HG03571 (cell line): ENCODE measurements at regions not wholly inside any gene's neighbourhood (a gene's known extent, or its start where the extent isn't known, plus 50 kb on each side); places are given as distances from the start of the nearest gene placed in this dataset.

Source experiments
- ATAC-seq: cut with Tn5 transposase; IDR thresholded peaks from one replicate; pipeline ENCODE4 v1.9.1; 2021; ENCODE audit not compliant: unreplicated experiment

DNA sequence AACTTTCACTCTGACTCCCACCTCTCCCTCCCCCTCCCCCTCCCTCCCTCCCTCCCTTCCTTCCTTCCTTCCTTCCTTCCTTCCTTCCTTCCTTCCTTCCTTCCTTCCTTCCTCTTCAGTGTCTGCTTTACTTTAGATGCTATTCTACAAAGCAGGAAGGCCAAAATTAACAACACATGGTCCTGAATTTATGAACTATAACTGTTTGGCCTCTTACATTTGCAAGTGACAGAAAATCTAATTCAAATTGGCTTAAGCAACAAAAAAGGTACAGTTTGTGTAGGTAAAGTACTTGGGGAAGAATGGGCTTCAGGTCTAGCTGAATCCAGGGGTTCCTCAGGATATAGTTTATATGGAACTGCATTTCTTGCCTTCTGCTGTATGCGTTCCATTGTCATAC lies 673.0 kb downstream of the AACS start:
- ATAC-seq: no peak

GRCh38 chr12:125742413-125742812 lies 677.2 kb downstream of the AACS start:
- ATAC-seq: no peak

- no peak for ATAC-seq
Observed at GRCh38 chr12:125744201-125744600, 679.0 kb downstream of the AACS start.

DNA sequence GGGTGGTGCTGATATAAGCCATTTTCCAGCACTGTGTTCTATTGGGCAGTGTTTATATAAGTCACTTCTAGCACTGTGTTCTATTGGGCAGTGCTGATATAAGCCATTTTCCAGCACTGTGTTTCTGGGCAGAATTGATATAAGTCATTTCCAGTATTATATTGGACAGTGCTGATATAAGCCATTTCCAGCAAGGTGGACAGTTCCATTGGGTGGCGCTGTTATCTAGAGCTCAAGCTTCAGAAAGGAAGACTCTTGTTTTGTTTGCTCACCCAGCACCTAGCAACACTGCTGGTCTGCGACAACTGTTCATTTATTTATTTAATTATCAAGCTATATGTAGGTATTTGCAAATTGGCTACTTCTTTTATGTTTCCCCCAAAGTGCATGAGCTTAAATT lies 690.3 kb downstream of the AACS start:
- ATAC-seq: no peak

GRCh38 chr12:125766091-125766490 lies 700.9 kb downstream of the AACS start:
- ATAC-seq: no peak

DNA sequence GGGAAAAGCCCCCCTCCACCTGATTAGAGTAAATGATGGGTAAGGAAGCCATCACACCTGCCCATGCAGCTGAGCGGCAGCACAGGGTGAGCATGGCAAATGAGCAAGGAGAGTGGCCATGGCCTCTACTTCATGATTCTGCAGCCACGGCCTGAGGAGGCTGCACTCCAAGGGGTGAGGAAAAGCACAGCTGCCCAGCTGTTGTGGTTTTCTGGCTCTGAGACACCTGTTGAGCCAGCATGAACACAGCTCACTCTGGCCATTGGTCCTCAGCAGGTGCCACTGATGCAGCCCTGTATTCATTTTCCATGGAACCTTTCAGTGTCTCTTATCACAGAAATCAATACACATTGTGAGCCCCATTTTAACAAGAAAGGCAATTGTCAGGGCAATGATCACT lies 707.2 kb downstream of the AACS start:
- no peak for ATAC-seq

DNA sequence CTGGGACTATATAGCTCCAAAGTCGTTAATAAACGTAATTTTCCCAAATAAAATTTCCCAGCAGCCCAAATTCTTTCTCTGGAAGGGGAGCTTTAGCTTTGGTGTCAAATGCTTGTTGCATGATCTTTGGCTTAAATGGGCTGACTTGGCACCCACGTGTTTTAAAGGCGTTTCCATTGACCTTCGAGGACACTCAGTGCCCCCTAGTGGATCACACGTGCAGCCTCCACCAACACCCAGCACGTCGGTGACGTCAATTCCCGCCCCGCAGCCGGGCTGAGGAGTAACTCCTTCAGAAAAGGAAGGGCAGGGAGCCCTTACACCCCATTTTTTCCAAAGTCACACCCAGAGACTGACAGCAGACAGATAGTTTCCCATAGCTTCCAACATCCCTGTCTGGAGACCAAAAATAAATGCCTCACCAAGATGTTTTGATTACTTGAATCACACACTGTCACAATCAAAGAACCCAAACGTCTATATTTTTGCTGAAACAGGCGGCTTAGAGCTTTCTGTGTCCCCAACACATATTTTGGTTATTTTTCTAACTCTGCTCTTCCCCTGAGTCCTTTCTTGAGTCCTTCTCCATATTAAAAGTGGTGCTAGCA lies 707.9 kb downstream of the AACS start:
- no peak for ATAC-seq

GRCh38 chr12:125775507-125775906 lies 710.3 kb downstream of the AACS start:
- no peak for ATAC-seq

- no peak for ATAC-seq
Observed at GRCh38 chr12:125776212-125776611, 711.0 kb downstream of the AACS start.

- no peak for ATAC-seq
Observed at GRCh38 chr12:125786143-125786542, 720.9 kb downstream of the AACS start.

- no peak for ATAC-seq
Observed at GRCh38 chr12:125794401-125794800, 729.2 kb downstream of the AACS start.

GRCh38 chr12:125797421-125798175 lies 732.4 kb downstream of the AACS start:
- no peak for ATAC-seq

GRCh38 chr12:125804660-125805059 lies 739.4 kb downstream of the AACS start:
- no peak for ATAC-seq

GRCh38 chr12:125824276-125824675 lies 759.0 kb downstream of the AACS start:
- ATAC-seq: no peak

GRCh38 chr12:125835852-125836251 lies 770.6 kb downstream of the AACS start:
- ATAC-seq: no peak

- ATAC-seq: no peak
Observed at GRCh38 chr12:125836647-125837046, 771.4 kb downstream of the AACS start.

DNA sequence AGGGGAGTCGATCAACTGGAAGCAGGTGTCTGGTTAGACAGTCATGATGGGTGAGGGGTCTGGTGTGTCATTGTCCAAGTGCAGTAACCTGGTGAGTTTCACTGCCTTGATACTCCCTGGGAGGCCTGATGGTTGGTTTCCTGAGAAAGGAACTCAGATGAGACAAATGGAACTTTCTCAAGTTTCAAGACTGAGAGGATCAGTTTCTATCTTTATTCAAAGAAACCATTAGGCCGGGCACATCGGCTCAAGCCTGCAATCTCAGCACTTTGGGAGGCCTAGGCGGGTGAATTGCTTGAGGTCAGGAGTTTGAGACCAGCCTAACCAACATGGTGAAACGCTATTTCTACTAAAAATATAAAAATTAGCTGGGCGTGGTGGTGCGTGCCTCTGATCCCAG lies 776.1 kb downstream of the AACS start:
- no peak for ATAC-seq

DNA sequence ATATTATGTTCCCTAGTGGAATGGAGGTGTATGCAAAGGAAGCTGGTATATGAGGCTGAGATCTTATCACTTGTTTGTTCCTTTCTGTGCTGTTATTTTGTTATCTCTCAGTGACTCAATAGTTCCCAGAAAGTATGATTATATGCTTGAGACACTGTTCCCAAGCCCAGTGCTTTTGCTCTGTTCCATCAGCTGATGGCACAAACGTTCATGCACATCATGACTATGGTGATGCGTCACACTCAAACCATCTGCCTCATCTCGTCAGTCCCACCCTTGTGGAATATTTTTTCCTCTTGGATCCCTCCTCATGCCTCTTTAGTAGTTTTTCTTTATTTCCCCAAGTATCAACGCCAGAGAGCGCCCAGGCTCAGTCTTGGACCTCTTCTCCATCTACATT lies 786.9 kb downstream of the AACS start:
- ATAC-seq: no peak

- ATAC-seq: no peak
Observed at GRCh38 chr12:125852679-125853078, 787.4 kb downstream of the AACS start.

DNA sequence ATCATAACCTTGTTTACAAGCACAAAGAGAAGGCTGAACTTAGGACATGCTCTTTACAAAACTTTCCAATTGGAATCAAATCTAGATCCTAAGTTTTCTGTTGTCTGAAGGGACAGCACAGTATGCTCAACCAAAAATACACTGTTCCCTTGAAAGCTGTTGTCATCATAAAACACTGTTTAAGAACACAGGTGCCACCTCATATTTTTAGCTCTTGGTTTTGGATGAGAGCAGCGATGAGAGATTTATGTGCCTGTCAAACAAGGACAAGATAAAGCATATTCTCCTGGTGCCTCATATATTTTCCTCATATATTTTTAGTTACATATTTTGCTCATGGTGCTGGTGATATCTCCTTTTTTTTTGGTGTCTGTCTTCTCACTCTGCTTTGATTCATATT lies 788.4 kb downstream of the AACS start:
- ATAC-seq: no peak

DNA sequence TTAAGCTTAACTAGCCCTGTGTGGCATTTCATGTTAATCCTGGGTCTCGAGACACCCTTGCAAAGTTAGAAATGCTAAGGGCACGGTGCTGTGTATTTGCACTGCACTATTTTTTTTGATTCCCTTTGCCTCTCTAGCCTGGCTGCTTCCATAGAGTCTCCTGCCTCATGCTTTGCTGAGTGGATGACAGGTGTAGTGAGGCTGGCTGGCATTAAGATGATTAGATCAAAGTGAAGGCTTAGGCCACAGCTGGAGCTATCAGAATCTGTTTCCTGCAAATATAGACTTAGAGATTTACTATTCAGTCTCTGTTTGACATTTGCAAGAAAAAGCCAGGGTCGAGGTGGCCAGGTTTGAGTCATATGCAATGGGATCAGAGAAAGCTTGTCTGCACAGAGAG lies 791.1 kb downstream of the AACS start:
- ATAC-seq: no peak

DNA sequence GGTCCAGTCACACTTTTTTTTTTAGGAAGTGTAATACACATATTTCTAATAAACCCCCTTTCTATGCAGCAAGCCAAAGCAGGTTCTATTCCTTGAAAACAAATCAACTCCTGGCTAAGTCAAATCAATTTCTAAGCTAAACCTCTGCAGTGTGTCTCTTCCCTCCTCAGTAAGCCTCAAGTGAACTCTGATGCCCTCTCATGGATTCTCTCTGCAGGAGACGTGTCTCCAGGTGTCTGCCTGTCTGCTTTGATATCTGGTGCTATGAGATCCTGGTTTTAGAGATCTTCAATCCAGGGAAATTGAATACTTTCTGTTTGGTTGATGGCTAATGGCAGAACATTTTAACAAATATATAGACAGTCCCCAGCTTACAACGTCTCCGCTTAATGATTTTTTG lies 791.7 kb downstream of the AACS start:
- ATAC-seq: no peak
